Skeletal muscle tissue (tissue), 3 donors: ENCODE measurements at regions not wholly inside any gene's neighbourhood (a gene's known extent, or its start where the extent isn't known, plus 50 kb on each side); places are given as distances from the start of the nearest gene placed in this dataset.

Experiments used
- H3K27ac ChIP-seq: one replicate; pipeline ENCODE4 v1.7.0; 2013; ENCODE audit warnings: mild to moderate bottlenecking, low read depth, low read length, inconsistent platforms
- H3K27me3 ChIP-seq, 3 donors: one replicate each; pipeline ENCODE4 v1.7.0; 2013; ENCODE audit warnings: low read length in 3 of 3; ENCODE audit not compliant: control insufficient read depth in 3 of 3, insufficient read depth in 3 of 3
- H3K36me3 ChIP-seq, 3 donors: one replicate each; pipeline ENCODE4 v1.7.0; 2013; ENCODE audit warnings: low read length in 3 of 3; ENCODE audit not compliant: control insufficient read depth in 3 of 3, insufficient read depth in 3 of 3
- H3K4me1 ChIP-seq, 3 donors: one replicate each; pipeline ENCODE4 v1.7.0; 2013; ENCODE audit warnings: low read length in 3 of 3, mild to moderate bottlenecking in 3 of 3; ENCODE audit not compliant: control insufficient read depth in 3 of 3, insufficient read depth in 3 of 3
- H3K4me3 ChIP-seq, 3 donors: one replicate each; pipeline ENCODE4 v1.7.0; 2013; ENCODE audit warnings: low read length in 3 of 3
- H3K9ac ChIP-seq, 3 donors: one replicate each; pipeline ENCODE4 v1.7.0; 2013; ENCODE audit warnings: low read length in 3 of 3, mild to moderate bottlenecking in 3 of 3, moderate library complexity in 2 of 3, low read depth in 1 of 3
- H3K9me3 ChIP-seq, 3 donors: one replicate each; pipeline ENCODE4 v1.7.0; 2013; ENCODE audit warnings: low read length in 3 of 3; ENCODE audit not compliant: control insufficient read depth in 3 of 3
- donor health status: Osteomylitis.

DNA sequence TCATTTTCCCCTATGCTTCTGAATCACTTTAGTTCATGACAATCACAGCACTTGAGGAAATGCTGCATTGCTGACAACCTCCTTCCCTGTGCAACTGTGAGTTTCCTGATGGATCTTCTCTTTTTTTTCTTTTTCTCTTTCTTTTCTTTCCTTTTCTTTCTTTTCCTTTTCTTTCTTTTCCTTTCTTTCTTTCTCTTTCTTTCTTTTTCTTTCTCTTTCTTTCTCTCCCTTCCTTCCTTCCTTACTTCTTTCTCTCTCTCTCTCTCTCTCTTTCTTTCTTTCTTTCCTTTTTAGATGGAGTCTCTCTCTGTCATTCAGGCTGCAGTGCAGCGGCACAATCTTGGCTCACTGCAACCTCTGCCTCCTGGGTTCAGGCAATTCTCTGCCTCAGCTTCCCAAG is 247.9 kb upstream of the HTR2A start:
- Histone ChIP-seq H3K9me3 (no peaks in the 10 kb centered on the region), H3K36me3 (no peaks in the 10 kb centered on the region), H3K4me1 (no peaks in the 10 kb centered on the region), H3K9ac (no peak overlapping the region), H3K4me3 (no peak overlapping the region), H3K27me3 (no peaks in the 10 kb centered on the region), H3K27ac (no peak overlapping the region)

- H3K9ac ChIP-seq, result no peak overlapping the region
- H3K27ac ChIP-seq, result no peak overlapping the region
- no peaks in the 10 kb centered on the region for H3K36me3 ChIP-seq
- no peaks in the 10 kb centered on the region for H3K9me3 ChIP-seq
- no peaks in the 10 kb centered on the region for H3K27me3 ChIP-seq
- no peak overlapping the region for H3K4me3 ChIP-seq
- no peaks in the 10 kb centered on the region for H3K4me1 ChIP-seq
Observed at GRCh38 chr13:47142105-47142504, 245.3 kb upstream of the HTR2A start.

GRCh38 chr13:47139519-47139918 is 242.7 kb upstream of the HTR2A start:
- H3K27me3 ChIP-seq, result no peaks in the 10 kb centered on the region
- no peaks in the 10 kb centered on the region for H3K36me3 ChIP-seq
- H3K9me3 ChIP-seq, result no peaks in the 10 kb centered on the region
- no peak overlapping the region for H3K4me3 ChIP-seq
- H3K27ac ChIP-seq, result no peak overlapping the region
- H3K4me1 ChIP-seq, result no peaks in the 10 kb centered on the region
- H3K9ac ChIP-seq, result no peak overlapping the region

- Histone ChIP-seq H3K4me1 (no peaks in the 10 kb centered on the region), H3K27ac (no peak overlapping the region)
Observed at GRCh38 chr13:47136504-47136941, 239.7 kb upstream of the HTR2A start.

GRCh38 chr13:47135800-47136503 is 239.1 kb upstream of the HTR2A start:
- Histone ChIP-seq H3K9ac (no peak overlapping the region), H3K27me3 (no peaks in the 10 kb centered on the region), H3K27ac (no peak overlapping the region), H3K4me3 (no peak overlapping the region), H3K4me1 (no peaks in the 10 kb centered on the region), H3K9me3 (no peaks in the 10 kb centered on the region), H3K36me3 (no peaks in the 10 kb centered on the region)

More at GRCh38 chr13:47136504-47136941, 239.7 kb upstream of the HTR2A start:
- Histone ChIP-seq H3K9ac (no peak overlapping the region), H3K27me3 (no peaks in the 10 kb centered on the region), H3K36me3 (no peaks in the 10 kb centered on the region), H3K9me3 (no peaks in the 10 kb centered on the region), H3K4me3 (no peak overlapping the region)

- Histone ChIP-seq H3K4me3 (no peak overlapping the region), H3K27me3 (no peaks in the 10 kb centered on the region), H3K36me3 (no peaks in the 10 kb centered on the region), H3K9me3 (no peaks in the 10 kb centered on the region), H3K27ac (no peak overlapping the region), H3K9ac (no peak overlapping the region), H3K4me1 (no peaks in the 10 kb centered on the region)
Observed at GRCh38 chr13:47134939-47135489, 238.2 kb upstream of the HTR2A start.

DNA sequence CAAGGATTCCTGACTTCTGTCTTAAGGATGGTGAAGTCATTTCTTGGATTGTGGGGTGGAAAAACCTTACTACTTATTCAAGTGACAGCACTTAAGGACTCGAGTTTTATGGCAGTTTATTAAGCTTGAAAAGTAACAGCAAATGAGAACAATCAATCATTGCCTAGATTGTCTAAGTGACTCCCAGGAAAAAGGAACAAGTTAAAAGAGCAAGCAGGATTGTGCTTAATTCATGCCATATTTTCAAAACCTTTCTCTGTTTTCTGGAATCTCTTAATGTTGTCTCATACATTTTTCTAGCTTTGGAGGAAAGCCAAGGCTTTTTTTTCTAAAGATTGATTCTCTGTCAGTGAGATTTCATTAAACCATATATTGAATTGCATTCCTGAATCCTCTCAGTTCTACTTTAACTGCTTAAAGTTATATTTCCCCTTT is 236.2 kb upstream of the HTR2A start:
- Histone ChIP-seq H3K4me3 (no peak overlapping the region), H3K9ac (no peak overlapping the region), H3K27me3 (peaks cover 0 to 2% (median 0%) of the 10 kb centered on the region in 3 donors), H3K27ac (no peak overlapping the region), H3K36me3 (no peaks in the 10 kb centered on the region), H3K4me1 (no peaks in the 10 kb centered on the region), H3K9me3 (no peaks in the 10 kb centered on the region)

GRCh38 chr13:47129461-47129860 is 232.6 kb upstream of the HTR2A start:
- no peaks in the 10 kb centered on the region for H3K9me3 ChIP-seq
- no peaks in the 10 kb centered on the region for H3K36me3 ChIP-seq
- H3K4me1 ChIP-seq, result no peaks in the 10 kb centered on the region
- no peak overlapping the region for H3K4me3 ChIP-seq
- H3K27ac ChIP-seq, result no peak overlapping the region
- no peak overlapping the region for H3K9ac ChIP-seq
- H3K27me3 ChIP-seq, result peaks cover 0 to 2% (median 0%) of the 10 kb centered on the region in 3 donors

- H3K9ac ChIP-seq, result no peak overlapping the region
- H3K4me1 ChIP-seq, result no peaks in the 10 kb centered on the region
- H3K4me3 ChIP-seq, result no peak overlapping the region
- H3K27ac ChIP-seq, result no peak overlapping the region
- no peaks in the 10 kb centered on the region for H3K9me3 ChIP-seq
- peaks cover 0 to 2% (median 0%) of the 10 kb centered on the region in 3 donors for H3K27me3 ChIP-seq
- H3K36me3 ChIP-seq, result no peaks in the 10 kb centered on the region
Observed at GRCh38 chr13:47126432-47126831, 229.6 kb upstream of the HTR2A start.

GRCh38 chr13:47121092-47121763 is 224.4 kb upstream of the HTR2A start:
- Histone ChIP-seq H3K36me3 (no peaks in the 10 kb centered on the region), H3K9ac (no peak overlapping the region), H3K4me3 (no peak overlapping the region), H3K27ac (no peak overlapping the region), H3K9me3 (no peaks in the 10 kb centered on the region), H3K4me1 (no peaks in the 10 kb centered on the region), H3K27me3 (no peaks in the 10 kb centered on the region)
